Naive thymus-derived CD4-positive, alpha-beta T cell (primary cell): ENCODE measurements at regions not wholly inside any gene's neighbourhood (a gene's known extent, or its start where the extent isn't known, plus 50 kb on each side); places are given as distances from the start of the nearest gene placed in this dataset.

ENCODE experiments used
- ATAC-seq: fragments of 150-1000 bp; cut with Tn5 transposase; 2 replicates; pipeline ENCODE4 v1.10.0; 2021; ENCODE audit warnings: mild to moderate bottlenecking, moderate library complexity
- CTCF ChIA-PET: fragments of 350-600 bp; sonication (Branson Sonifier 250); formaldehyde crosslinking; loops from one replicate; lab custom pipeline; 2021; ENCODE audit warnings: antibody characterized with exemption; lab: Charles Lee
- POLR2A ChIA-PET: fragments of 350-600 bp; sonication (Branson Sonifier 250); formaldehyde crosslinking; loops from one replicate; lab custom pipeline; 2021; ENCODE audit warnings: antibody characterized with exemption, inconsistent platforms; lab: Charles Lee
- DNase-seq, 9 donors: peaks; one replicate each; pipeline versions ENCODE4 v3.0.0 to v3.0.0-alpha.2; 2020 to 2022; ENCODE audit warnings: mixed read lengths in 1 of 9
- H3K27ac ChIP-seq: one replicate; pipeline ENCODE4 v1.7.0; 2013; ENCODE audit warnings: mild to moderate bottlenecking, low read depth, low read length, moderate library complexity
- H3K27me3 ChIP-seq, 2 donors: one replicate each; pipeline ENCODE4 v1.7.0; 2013; ENCODE audit warnings: low read length in 2 of 2, mild to moderate bottlenecking in 2 of 2, moderate library complexity in 2 of 2; ENCODE audit not compliant: control insufficient read depth in 2 of 2, insufficient read depth in 2 of 2
- H3K36me3 ChIP-seq, 3 experiments: 1 replicate in 2 of 3; 2 replicates in 1 of 3; pipeline ENCODE4 v1.7.0; 2013; ENCODE audit warnings: low read length in 3 of 3, mild to moderate bottlenecking in 3 of 3, moderate library complexity in 1 of 3; ENCODE audit not compliant: insufficient read depth in 3 of 3, control insufficient read depth in 2 of 3
- H3K4me1 ChIP-seq, 2 donors: one replicate each; pipeline ENCODE4 v1.7.0; 2013; ENCODE audit warnings: low read length in 2 of 2, mild to moderate bottlenecking in 2 of 2, moderate library complexity in 1 of 2; ENCODE audit not compliant: control insufficient read depth in 2 of 2, insufficient read depth in 2 of 2
- H3K4me3 ChIP-seq: 2 replicates; pipeline ENCODE4 v1.7.0; 2013; ENCODE audit warnings: mild to moderate bottlenecking, low read length
- H3K9me3 ChIP-seq, 3 experiments: 1 replicate in 2 of 3; 2 replicates in 1 of 3; pipeline ENCODE4 v1.7.0; 2013; ENCODE audit warnings: low read length in 3 of 3; ENCODE audit not compliant: control insufficient read depth in 2 of 3
- H3K27ac Mint-ChIP-seq, 9 donors: one replicate each; pipeline ENCODE4 v1.8.0; 2020 to 2022; ENCODE audit warnings: mixed read lengths in 9 of 9, mild to moderate bottlenecking in 8 of 9, moderate library complexity in 5 of 9, inconsistent platforms in 2 of 9
- H3K27me3 Mint-ChIP-seq, 5 donors: one replicate each; pipeline ENCODE4 v1.8.0; 2021 to 2022; ENCODE audit warnings: mixed read lengths in 5 of 5, mild to moderate bottlenecking in 1 of 5
- H3K36me3 Mint-ChIP-seq, 5 donors: one replicate each; pipeline ENCODE4 v1.8.0; 2020 to 2022; ENCODE audit warnings: mixed read lengths in 5 of 5, mild to moderate bottlenecking in 3 of 5, inconsistent platforms in 1 of 5
- H3K4me1 Mint-ChIP-seq, 7 donors: one replicate each; pipeline ENCODE4 v1.8.0; 2020 to 2022; ENCODE audit warnings: mixed read lengths in 7 of 7, mild to moderate bottlenecking in 3 of 7, inconsistent platforms in 1 of 7
- H3K4me3 Mint-ChIP-seq, 10 donors: one replicate each; pipeline ENCODE4 v1.8.0; 2020 to 2022; ENCODE audit warnings: mild to moderate bottlenecking in 10 of 10, mixed read lengths in 10 of 10, moderate library complexity in 6 of 10, inconsistent platforms in 2 of 10
- H3K9me3 Mint-ChIP-seq, 11 donors: one replicate each; pipeline ENCODE4 v1.8.0; 2020 to 2022; ENCODE audit warnings: mixed read lengths in 11 of 11, mild to moderate bottlenecking in 4 of 11, inconsistent platforms in 1 of 11, moderate library complexity in 1 of 11
- intact Hi-C, 2 donors: fragments of 100-400 bp; cut with micrococcal nuclease; formaldehyde crosslinking; loops; one replicate each; pipeline ENCODE4 v1.15.1; 2023

DNA sequence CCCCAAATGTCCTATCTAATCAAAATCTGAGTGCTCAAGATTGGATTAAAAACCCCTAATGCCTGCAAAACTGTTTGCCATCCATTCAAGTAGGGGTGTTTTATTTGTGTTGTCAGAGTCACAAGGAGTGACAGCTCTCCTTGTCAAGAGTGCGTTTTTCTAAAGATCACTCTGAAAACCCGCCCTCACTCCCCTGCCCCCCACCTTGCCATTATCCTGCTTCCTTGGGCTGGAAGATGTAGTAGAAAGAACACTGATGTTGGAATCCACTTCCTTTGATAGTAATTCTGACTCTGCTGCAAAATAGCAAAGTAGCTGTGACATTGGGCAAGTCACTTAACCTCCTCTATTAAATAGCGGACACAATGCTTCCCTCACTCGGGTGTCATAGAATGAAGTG lies 155.6 kb downstream of the TSN start:
- Histone ChIP-seq H3K27me3 (no peaks in the 10 kb centered on the region), H3K4me1 (no peaks in the 10 kb centered on the region), H3K4me3 (no peak overlapping the region), H3K36me3 (no peaks in the 10 kb centered on the region), H3K9me3 (no peaks in the 10 kb centered on the region), H3K27ac (no peak overlapping the region)
- no peak for DNase-seq
- Mint-ChIP-seq H3K27ac (no peak overlapping the region), H3K4me1 (no peaks in the 10 kb centered on the region), H3K36me3 (no peaks in the 10 kb centered on the region), H3K4me3 (no peak overlapping the region), H3K9me3 (no peaks in the 10 kb centered on the region), H3K27me3 (peaks cover 0 to 5% (median 4%) of the 10 kb centered on the region in 5 donors)
- CTCF ChIA-PET: no interaction called here
- no peak for ATAC-seq
- POLR2A ChIA-PET: no interaction called here
- intact Hi-C loops: no loop called here

DNA sequence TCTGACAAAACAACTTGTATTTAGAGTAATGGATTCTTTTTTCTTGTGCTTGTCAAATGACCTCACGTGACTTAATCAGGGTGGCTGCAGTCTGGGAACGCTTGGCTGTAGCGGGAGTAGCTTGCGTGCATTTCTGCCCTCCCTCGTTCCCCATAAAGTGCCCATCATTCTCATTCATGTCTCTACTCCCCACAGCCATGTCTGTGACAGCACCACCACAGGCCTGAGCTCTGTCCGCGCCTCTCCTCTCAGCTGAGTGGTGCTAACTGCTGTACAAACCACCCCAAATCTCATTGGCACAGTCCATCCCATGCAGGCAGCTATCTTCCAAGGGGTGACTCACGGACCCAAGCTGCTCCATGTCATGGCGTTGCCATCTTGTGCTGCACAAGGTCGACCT lies 161.7 kb downstream of the TSN start:
- Histone ChIP-seq H3K36me3 (no peaks in the 10 kb centered on the region), H3K4me1 (no peaks in the 10 kb centered on the region), H3K27ac (no peak overlapping the region), H3K9me3 (no peaks in the 10 kb centered on the region), H3K27me3 (no peaks in the 10 kb centered on the region), H3K4me3 (no peak overlapping the region)
- ChIA-PET POLR2A (no interaction called here), CTCF (no interaction called here)
- H3K4me1 Mint-ChIP-seq: no peaks in the 10 kb centered on the region
- peaks cover 0 to 8% (median 0%) of the 10 kb centered on the region in 11 donors for H3K9me3 Mint-ChIP-seq
- H3K27me3 Mint-ChIP-seq: peaks cover 0 to 28% (median 6%) of the 10 kb centered on the region in 5 donors
- ATAC-seq (no peak), DNase-seq (no peak)
- H3K36me3 Mint-ChIP-seq: no peaks in the 10 kb centered on the region
- no peak overlapping the region for H3K27ac Mint-ChIP-seq
- intact Hi-C loops: no loop called here
- H3K4me3 Mint-ChIP-seq: no peak overlapping the region

DNA sequence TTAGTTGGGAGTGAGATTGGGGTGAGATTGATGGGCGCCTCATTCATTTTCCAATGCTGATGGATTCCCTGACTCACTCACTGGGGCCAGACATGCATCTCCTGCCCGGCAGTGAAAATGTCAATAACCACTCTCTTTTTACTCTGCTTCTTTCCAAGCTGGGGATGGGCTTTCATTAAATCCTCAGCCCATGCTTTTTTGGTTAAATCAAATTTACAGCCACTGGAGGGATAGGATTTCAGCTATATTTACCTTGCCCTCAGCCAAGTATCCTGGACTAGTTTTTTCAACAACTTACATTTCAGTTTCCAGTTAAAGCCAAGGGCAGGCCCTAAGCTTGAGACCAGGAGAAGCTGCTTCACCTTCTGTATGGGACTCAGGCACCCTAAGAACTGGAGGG lies 162.8 kb downstream of the TSN start:
- Histone ChIP-seq H3K4me1 (no peaks in the 10 kb centered on the region), H3K36me3 (no peaks in the 10 kb centered on the region), H3K27me3 (no peaks in the 10 kb centered on the region), H3K27ac (no peak overlapping the region), H3K9me3 (no peaks in the 10 kb centered on the region), H3K4me3 (no peak overlapping the region)
- Mint-ChIP-seq H3K4me1 (no peaks in the 10 kb centered on the region), H3K4me3 (no peak overlapping the region), H3K9me3 (peaks cover 0 to 8% (median 0%) of the 10 kb centered on the region in 11 donors), H3K36me3 (no peaks in the 10 kb centered on the region), H3K27ac (no peak overlapping the region), H3K27me3 (peaks cover 0 to 28% (median 6%) of the 10 kb centered on the region in 5 donors)
- ATAC-seq (no peak), DNase-seq (no peak)
- intact Hi-C loops: no loop called here
- CTCF ChIA-PET: no interaction called here
- POLR2A ChIA-PET: no interaction called here

DNA sequence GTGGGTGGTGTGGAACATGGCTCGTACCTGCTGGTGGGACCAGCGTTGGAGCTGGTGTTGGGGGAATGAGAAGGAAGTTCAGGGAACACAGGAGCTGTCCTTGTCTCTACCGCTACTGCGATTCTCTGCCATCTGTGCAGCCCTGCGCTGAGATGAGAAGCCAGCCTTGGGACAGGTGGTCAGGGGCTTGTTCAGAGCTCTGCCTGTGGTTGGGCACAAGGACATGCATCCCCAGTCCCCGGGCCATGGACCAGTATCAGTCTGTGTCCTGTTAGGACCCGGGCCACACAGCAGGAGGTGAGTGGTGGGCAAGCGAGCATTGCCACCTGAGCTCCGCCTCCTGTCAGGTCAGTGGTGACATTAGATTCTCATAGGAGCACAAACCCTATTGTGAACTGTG lies 164.4 kb downstream of the TSN start:
- H3K27ac Mint-ChIP-seq: no peak overlapping the region
- CTCF ChIA-PET: no interaction called here
- H3K27me3 Mint-ChIP-seq: peaks cover 0 to 24% (median 6%) of the 10 kb centered on the region in 5 donors
- intact Hi-C loops: no loop called here
- no peaks in the 10 kb centered on the region for H3K9me3 ChIP-seq
- H3K36me3 Mint-ChIP-seq: no peaks in the 10 kb centered on the region
- no peaks in the 10 kb centered on the region for H3K4me1 Mint-ChIP-seq
- H3K9me3 Mint-ChIP-seq: peaks cover 0 to 8% (median 5%) of the 10 kb centered on the region in 11 donors
- no peak overlapping the region for H3K4me3 ChIP-seq
- DNase-seq: no peak
- no peaks in the 10 kb centered on the region for H3K27me3 ChIP-seq
- H3K4me3 Mint-ChIP-seq: no peak overlapping the region
- no peaks in the 10 kb centered on the region for H3K36me3 ChIP-seq
- H3K27ac ChIP-seq: no peak overlapping the region
- no peak for ATAC-seq
- no peaks in the 10 kb centered on the region for H3K4me1 ChIP-seq
- POLR2A ChIA-PET: no interaction called here

DNA sequence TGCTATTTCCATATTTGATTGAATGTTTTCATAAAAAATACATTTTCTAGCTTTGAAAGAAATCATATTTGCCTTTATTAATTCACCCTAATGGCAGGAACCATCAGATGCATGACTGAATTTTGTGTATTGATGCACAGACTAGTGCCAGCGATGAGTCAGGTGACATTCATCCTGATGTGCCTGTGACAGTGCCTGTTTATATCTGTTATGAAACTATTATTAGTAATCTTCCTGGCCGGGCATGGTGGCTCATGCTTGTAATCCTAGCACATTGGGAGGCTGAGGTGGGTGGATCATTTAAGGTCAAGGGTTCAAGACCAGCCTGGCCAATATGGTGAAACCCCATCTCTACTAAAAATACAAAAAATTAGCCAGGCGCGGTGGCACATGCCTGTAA lies 170.0 kb downstream of the TSN start:
- no peaks in the 10 kb centered on the region for H3K36me3 ChIP-seq
- no peak overlapping the region for H3K27ac ChIP-seq
- Mint-ChIP-seq H3K4me1 (no peaks in the 10 kb centered on the region), H3K9me3 (peaks cover 0 to 5% (median 3%) of the 10 kb centered on the region in 11 donors), H3K4me3 (no peak overlapping the region), H3K36me3 (no peaks in the 10 kb centered on the region), H3K27ac (no peak overlapping the region), H3K27me3 (peaks cover 0 to 5% (median 0%) of the 10 kb centered on the region in 5 donors)
- CTCF ChIA-PET: no interaction called here
- no peaks in the 10 kb centered on the region for H3K4me1 ChIP-seq
- peaks cover 0 to 2% of the 10 kb centered on the region in 2 donors for H3K27me3 ChIP-seq
- ATAC-seq (no peak), DNase-seq (no peak)
- H3K4me3 ChIP-seq: no peak overlapping the region
- H3K9me3 ChIP-seq: no peaks in the 10 kb centered on the region
- intact Hi-C loops: loop anchor here in 1 of 2 donors (5.0 kb wide), 1 partner anchor 393 kb away; the partner anchor contains the start of gene RNU4ATAC
- POLR2A ChIA-PET: no interaction called here

DNA sequence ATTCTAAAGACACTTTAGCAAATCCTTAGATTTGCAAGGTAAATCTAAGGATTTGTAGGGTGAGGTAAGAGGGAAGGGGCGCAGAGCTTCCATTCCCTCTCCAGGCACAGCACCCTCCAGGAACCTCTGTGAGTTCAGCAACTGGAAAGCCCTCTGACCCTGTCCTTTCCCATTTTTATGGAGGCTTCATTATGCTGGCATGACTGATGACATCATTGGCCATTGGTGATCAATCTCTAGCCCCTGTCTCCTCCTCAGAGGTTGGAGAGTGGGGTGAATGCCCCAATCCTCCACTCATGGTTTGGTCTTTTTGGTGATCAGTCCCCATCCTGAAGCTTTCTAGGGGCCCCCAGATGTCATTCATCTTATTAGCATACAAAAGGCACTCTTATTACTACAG lies 187.8 kb downstream of the TSN start:
- DNase-seq (no peak), ATAC-seq (no peak)
- H3K4me1 ChIP-seq: no peaks in the 10 kb centered on the region
- H3K27me3 ChIP-seq: no peaks in the 10 kb centered on the region
- no peak overlapping the region for H3K27ac Mint-ChIP-seq
- no peak overlapping the region for H3K4me3 Mint-ChIP-seq
- H3K9me3 Mint-ChIP-seq: no peaks in the 10 kb centered on the region
- H3K36me3 ChIP-seq: no peaks in the 10 kb centered on the region
- intact Hi-C loops: no loop called here
- H3K4me3 ChIP-seq: no peak overlapping the region
- CTCF ChIA-PET: no interaction called here
- H3K4me1 Mint-ChIP-seq: no peaks in the 10 kb centered on the region
- no peak overlapping the region for H3K27ac ChIP-seq
- H3K27me3 Mint-ChIP-seq: peaks cover 0 to 12% (median 9%) of the 10 kb centered on the region in 5 donors
- no peaks in the 10 kb centered on the region for H3K36me3 Mint-ChIP-seq
- H3K9me3 ChIP-seq: no peaks in the 10 kb centered on the region
- POLR2A ChIA-PET: no interaction called here

DNA sequence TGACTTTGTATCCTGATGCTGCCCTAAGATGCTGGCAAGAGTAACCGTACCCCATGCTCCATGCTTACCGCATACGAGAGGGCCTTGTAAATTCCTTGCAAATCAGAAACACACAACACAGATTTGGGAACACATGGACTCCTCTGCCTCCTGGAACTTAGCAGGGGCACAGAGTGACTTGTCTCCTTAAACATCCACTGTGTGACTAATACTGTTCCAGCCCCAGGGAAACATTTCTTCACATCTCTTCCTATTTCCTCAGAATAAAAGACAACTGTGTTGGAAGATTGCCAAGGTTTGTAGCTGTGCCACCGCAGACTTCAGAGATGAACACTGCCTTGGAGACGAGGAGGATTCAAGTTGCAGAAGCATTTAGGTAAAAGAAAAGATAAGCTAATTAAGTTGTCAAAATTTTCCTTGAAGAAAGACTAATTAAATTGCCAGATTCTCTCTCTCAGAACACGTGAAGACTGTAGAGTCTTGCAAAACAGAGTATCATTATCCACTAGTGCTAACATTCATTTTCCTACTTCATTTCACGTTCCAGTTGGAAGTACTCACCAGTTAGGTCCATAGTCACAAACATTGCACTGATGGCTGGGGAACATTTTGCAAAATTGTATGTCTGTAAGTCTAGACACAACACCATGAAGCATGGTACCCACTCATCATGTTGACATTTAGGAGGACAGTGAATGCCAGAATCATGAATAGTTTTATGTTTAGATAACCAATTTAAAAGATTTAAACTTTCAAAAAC lies 188.8 kb downstream of the TSN start:
- Histone ChIP-seq H3K27ac (no peak overlapping the region), H3K4me3 (no peak overlapping the region), H3K4me1 (no peaks in the 10 kb centered on the region), H3K27me3 (no peaks in the 10 kb centered on the region), H3K9me3 (no peaks in the 10 kb centered on the region), H3K36me3 (no peaks in the 10 kb centered on the region)
- DNase-seq (no peak), ATAC-seq (peak; percentile 16)
- CTCF ChIA-PET: no interaction called here
- Mint-ChIP-seq H3K4me1 (peaks cover 0 to 1% (median 0%) of the 10 kb centered on the region in 7 donors), H3K36me3 (no peaks in the 10 kb centered on the region), H3K27me3 (peaks cover 0 to 17% (median 10%) of the 10 kb centered on the region in 5 donors), H3K27ac (no peak overlapping the region), H3K9me3 (no peaks in the 10 kb centered on the region), H3K4me3 (no peak overlapping the region)
- intact Hi-C loops: no loop called here
- POLR2A ChIA-PET: interaction anchor here (0.8 kb wide), 1 partner anchor 48 kb away, joined by 3 read pairs; no protein-coding TSS in a partner anchor
